HepG2 (cell line): ENCODE measurements at regions not wholly inside any gene's neighbourhood (a gene's known extent, or its start where the extent isn't known, plus 50 kb on each side); places are given as distances from the start of the nearest gene placed in this dataset.

ENCODE experiments used
- ATAC-seq: fragments of 200-7000 bp; cut with Tn5 transposase; 3 replicates; pipeline ENCODE4 v1.9.1; 2020; ENCODE audit warnings: mild to moderate bottlenecking, moderate library complexity
- BruUV-seq: library from RNA; stranded (reverse); fragments of 400-500 nt; replicated peaks from 2 replicates; lab custom pipeline; 2021; lab: Mats Ljungman, UMichigan
- CTCF ChIA-PET: fragments of 300-600 bp; formaldehyde crosslinking; extraction: SDS; loops from one replicate; lab custom pipeline; 2021; ENCODE audit warnings: low total read pairs, inconsistent platforms, low intra/inter-chr PET ratio; lab: Yijun Ruan, JAX
- POLR2A ChIA-PET: fragments of 350-600 bp; sonication (Branson Sonifier 250); formaldehyde crosslinking; loops from one replicate; lab custom pipeline; 2020; ENCODE audit warnings: antibody characterized with exemption, inconsistent platforms; lab: Yijun Ruan, JAX
- DNase-seq: peaks from one replicate; pipeline ENCODE4 v3.0.0-alpha.2; 2015; ENCODE audit warnings: low spot score
- FAIRE-seq: peaks from 3 replicates; lab custom pipeline; 2011; peaks lifted over from hg19 to GRCh38; lab: Jason Lieb, UNC
- H2AFZ ChIP-seq: one replicate; pipeline ENCODE4 v1.6.1; 2011; ENCODE audit warnings: low read length, inconsistent platforms
- H3K27ac ChIP-seq: fragments of 300-600 bp; 3 replicates; pipeline ENCODE4 v1.8.0; 2011; ENCODE audit warnings: mixed run types, mild to moderate bottlenecking, mixed read lengths, low read length, inconsistent platforms; ENCODE audit not compliant: insufficient read depth; ENCODE audit errors: extremely low read length
- H3K27me3 ChIP-seq, 2 experiments: fragments of 200-600 bp in 1 of 2; 2 replicates in 1 of 2; 3 replicates in 1 of 2; pipeline versions ENCODE4 v1.6.0 to v1.8.0; 2011; ENCODE audit warnings: low read length in 2 of 2, mild to moderate bottlenecking in 2 of 2, moderate library complexity in 2 of 2, inconsistent platforms in 1 of 2; ENCODE audit not compliant: insufficient read depth in 2 of 2, control insufficient read depth in 1 of 2
- H3K36me3 ChIP-seq, 2 experiments: fragments of 200-600 bp in 1 of 2; replicated peaks in 1 of 2; 2 replicates in 1 of 2; 3 replicates in 1 of 2; pipeline versions ENCODE4 v1.5.1 to v1.8.0; 2011; ENCODE audit warnings: low read length in 2 of 2, inconsistent platforms in 1 of 2; ENCODE audit not compliant: insufficient read depth in 2 of 2, control insufficient read depth in 1 of 2
- H3K4me1 ChIP-seq: 2 replicates; pipeline ENCODE4 v1.5.1; 2012; ENCODE audit warnings: low read length, inconsistent platforms; ENCODE audit not compliant: insufficient read depth
- H3K4me2 ChIP-seq: 2 replicates; pipeline ENCODE4 v1.6.0; 2011; ENCODE audit warnings: low read depth, low read length, inconsistent platforms
- H3K4me3 ChIP-seq, 3 experiments: fragments of 200-600 bp in 1 of 3; sonication (generic), shearing (Covaris generic) in 1 of 3; replicated peaks in 1 of 3; 2 replicates each; pipeline ENCODE4 v1.5.1; 2011 to 2016; ENCODE audit warnings: low read length in 3 of 3, inconsistent platforms in 2 of 3, low read depth in 2 of 3, mild to moderate bottlenecking in 2 of 3, control low read depth in 1 of 3, mixed read lengths in 1 of 3; ENCODE audit not compliant: insufficient read depth in 1 of 3
- H3K79me2 ChIP-seq: one replicate; pipeline ENCODE4 v1.6.1; 2011; ENCODE audit warnings: low read length, inconsistent platforms; ENCODE audit not compliant: insufficient read depth
- H3K9ac ChIP-seq: 2 replicates; pipeline ENCODE4 v1.6.0; 2011; ENCODE audit warnings: mild to moderate bottlenecking, low read depth, low read length, inconsistent platforms; ENCODE audit not compliant: insufficient read depth
- H3K9me3 ChIP-seq: 2 replicates; pipeline ENCODE4 v1.5.1; 2012; ENCODE audit warnings: mild to moderate bottlenecking, low read length
- H4K20me1 ChIP-seq: 2 replicates; pipeline ENCODE4 v1.6.0; 2011; ENCODE audit warnings: inconsistent platforms, mild to moderate bottlenecking, low read length, moderate library complexity; ENCODE audit not compliant: insufficient read depth
- DNMT3B ChIP-seq: conservative IDR thresholded peaks from 2 replicates; pipeline ENCODE4 v1.6.1; 2016; ENCODE audit warnings: missing biosample characterization, control low read depth
- FOXA1 ChIP-seq, 2 experiments: fragments of 450-650 bp in 1 of 2; sonication (generic) in 1 of 2; formaldehyde crosslinking in 1 of 2; IDR thresholded peaks; 2 replicates each; pipeline versions ENCODE4 v1.4.0 to v1.6.1; 2016 to 2020; ENCODE audit warnings: missing genetic modification reagents in 1 of 2
- GZF1 ChIP-seq: sonication (generic); formaldehyde crosslinking; IDR thresholded peaks from 2 replicates; pipeline ENCODE4 v1.5.1; 2020; ENCODE audit warnings: mild to moderate bottlenecking, missing genetic modification reagents
- NR2F1 ChIP-seq, 2 experiments: fragments of 450-650 bp in 1 of 2; formaldehyde crosslinking in 1 of 2; IDR thresholded peaks; 2 replicates each; pipeline versions ENCODE4 v1.5.0 to v1.6.1; 2016 to 2020; ENCODE audit warnings: mild to moderate bottlenecking in 1 of 2, missing compliant biosample characterization in 1 of 2, missing genetic modification reagents in 1 of 2, moderate library complexity in 1 of 2
- SATB2 ChIP-seq: sonication (generic); formaldehyde crosslinking; IDR thresholded peaks from 2 replicates; pipeline ENCODE4 v1.5.0; 2020; ENCODE audit warnings: missing genetic modification reagents
- TEAD3 ChIP-seq: optimal IDR thresholded peaks from 2 replicates; pipeline ENCODE3; 2016; ENCODE audit warnings: borderline replicate concordance
- TERF1 ChIP-seq: sonication (generic); formaldehyde crosslinking; IDR thresholded peaks from 2 replicates; pipeline ENCODE4 v1.8.0; 2022; ENCODE audit warnings: mild to moderate bottlenecking, missing genetic modification reagents, moderate library complexity
- ZBTB1 ChIP-seq: sonication (generic); formaldehyde crosslinking; IDR thresholded peaks from 2 replicates; pipeline ENCODE4 v1.4.0; 2020; ENCODE audit warnings: missing genetic modification reagents, borderline replicate concordance
- ZFP82 ChIP-seq: sonication (generic); formaldehyde crosslinking; IDR thresholded peaks from 2 replicates; pipeline ENCODE4 v1.5.1; 2020; ENCODE audit warnings: mild to moderate bottlenecking, missing genetic modification reagents, borderline replicate concordance
- ZNF317 ChIP-seq: sonication (generic); formaldehyde crosslinking; IDR thresholded peaks from 2 replicates; pipeline ENCODE4 v1.5.0; 2020; ENCODE audit warnings: mild to moderate bottlenecking, missing genetic modification reagents
- ZNF569 ChIP-seq: sonication (generic); formaldehyde crosslinking; IDR thresholded peaks from 2 replicates; pipeline ENCODE4 v1.5.0; 2020; ENCODE audit warnings: mild to moderate bottlenecking, missing genetic modification reagents, moderate library complexity, borderline replicate concordance
- ZNF619 ChIP-seq: sonication (generic); formaldehyde crosslinking; IDR thresholded peaks from 2 replicates; pipeline ENCODE4 v1.4.0; 2020; ENCODE audit warnings: mild to moderate bottlenecking, missing genetic modification reagents
- ZNF670 ChIP-seq: sonication (generic); formaldehyde crosslinking; IDR thresholded peaks from 2 replicates; pipeline ENCODE4 v1.8.0; 2022; ENCODE audit warnings: mild to moderate bottlenecking, missing genetic modification reagents, borderline replicate concordance
- ZNF674 ChIP-seq: sonication (generic); formaldehyde crosslinking; IDR thresholded peaks from 2 replicates; pipeline ENCODE4 v1.5.0; 2020; ENCODE audit warnings: low read depth, mild to moderate bottlenecking, missing genetic modification reagents
- ZZZ3 ChIP-seq: sonication (generic); formaldehyde crosslinking; IDR thresholded peaks from 2 replicates; pipeline ENCODE4 v1.4.0; 2020; ENCODE audit warnings: missing genetic modification reagents, mild to moderate bottlenecking, borderline replicate concordance
- WGBS: methylation state at CpG from one replicate; pipeline ENCODE4 v1.1.6; 2017; ENCODE audit warnings: low lambda C conversion rate; 5-methylcytosine and 5-hydroxymethylcytosine counted together
- in situ Hi-C: cut with HindIII; loops from 2 replicates; pipeline ENCODE4 v1.10.0; 2017; ENCODE audit warnings: low pct_unique_long_range_greater_than_20kb; ENCODE audit not compliant: extremely low pct_ligation_motif_present
- intact Hi-C: fragments of 100-400 bp; cut with micrococcal nuclease; formaldehyde crosslinking; loops from one replicate; pipeline ENCODE4 v1.10.0; 2022; ENCODE audit not compliant: unreplicated experiment
- TF ChIP-seq, protein P1 (sequence below): IDR thresholded peaks from 2 replicates; pipeline ENCODE4 v1.6.1; 2016

DNA sequence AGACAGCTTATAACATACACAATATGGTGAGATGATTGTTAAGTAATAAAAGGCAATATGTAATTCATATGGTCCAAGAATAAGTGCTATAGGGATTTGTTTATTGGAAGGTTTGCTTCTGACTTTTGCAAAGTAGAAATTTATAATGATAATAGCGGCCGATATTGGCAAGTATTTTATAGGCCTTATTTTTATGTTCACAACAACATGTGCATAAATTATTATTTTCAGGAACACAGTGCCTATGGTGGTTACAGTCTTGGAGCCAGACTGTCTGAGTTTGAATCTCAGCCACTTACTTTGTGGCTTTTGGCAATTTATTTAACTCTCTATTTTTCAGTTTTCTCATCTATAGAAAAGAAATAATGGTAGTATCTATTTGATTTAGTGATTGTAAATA, 607.5 kb downstream of the USP25 start (continued):
- TF ChIP-seq SATB2 (CRISPR knock-in tag): no peak
- no peak for TF ChIP-seq ZNF674

- ChIA-PET POLR2A (no interaction called here), CTCF (no interaction called here)
- H3K4me3 ChIP-seq: no peak overlapping the region
- H3K4me2 ChIP-seq: no peak overlapping the region
- no peaks in the 10 kb centered on the region for H3K9me3 ChIP-seq
- no peaks in the 10 kb centered on the region for H3K79me2 ChIP-seq
- no peak overlapping the region for H3K27ac ChIP-seq
- WGBS: 0% methylated on average over 1 of the region's 1 CpG
- ATAC-seq: no peak
- no peak overlapping the region for H2AFZ ChIP-seq
- FAIRE-seq: no peak
- H3K9ac ChIP-seq: no peak overlapping the region
- in situ Hi-C loops: loop anchor here (25.0 kb wide), 1 partner anchor 456 kb away; no protein-coding TSS in a partner anchor
- intact Hi-C loops: no loop called here
- no peaks in the 10 kb centered on the region for H3K27me3 ChIP-seq
- H3K36me3 ChIP-seq: no peaks in the 10 kb centered on the region
- BruUV-seq: no TSS peak
- TF ChIP-seq NR2F1 (CRISPR knock-in tag; IDR thresholded peaks at IDR 0.05): no peak
- TF ChIP-seq DNMT3B (CRISPR knock-in tag): no peak
- TF ChIP-seq ZNF569 (CRISPR knock-in tag): no peak
- no peak for TF ChIP-seq ZZZ3 (CRISPR knock-in tag)
- DNase-seq: no peak
- no peaks in the 10 kb centered on the region for H3K4me1 ChIP-seq
- no peaks in the 10 kb centered on the region for H4K20me1 ChIP-seq
These were observed 613.1 kb downstream of the USP25 start for GRCh38 chr21:16342932-16343331.

DNA sequence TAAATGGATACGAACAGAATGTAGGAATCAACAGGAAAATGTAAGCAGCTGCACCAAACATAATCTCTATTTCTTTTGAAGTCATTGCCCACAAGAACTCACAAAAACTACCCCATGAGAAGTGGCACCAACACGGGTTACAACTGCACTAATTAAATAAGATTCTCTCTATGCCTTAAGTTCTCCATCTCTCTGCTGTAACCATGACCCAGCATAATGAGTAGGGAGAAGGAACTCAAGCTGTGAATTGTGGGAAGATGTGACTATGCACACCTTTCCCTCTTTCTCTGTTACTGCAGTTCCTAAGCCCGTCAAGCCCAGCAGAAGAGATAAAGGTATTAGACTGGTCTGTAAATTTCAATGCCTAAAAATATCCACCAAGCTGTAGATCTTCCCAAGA, 614.0 kb downstream of the USP25 start:
- Histone ChIP-seq H3K4me3 (no peak overlapping the region), H3K27me3 (no peaks in the 10 kb centered on the region), H3K9ac (no peak overlapping the region), H3K79me2 (no peaks in the 10 kb centered on the region), H2AFZ (no peak overlapping the region), H4K20me1 (no peaks in the 10 kb centered on the region), H3K9me3 (no peaks in the 10 kb centered on the region), H3K36me3 (no peaks in the 10 kb centered on the region), H3K4me2 (no peak overlapping the region), H3K27ac (no peak overlapping the region), H3K4me1 (no peaks in the 10 kb centered on the region)
- ChIA-PET POLR2A (no interaction called here), CTCF (no interaction called here)
- WGBS: 3% methylated on average over 3 of the region's 3 CpGs
- in situ Hi-C loops: loop anchor here (25.0 kb wide), 1 partner anchor 456 kb away; no protein-coding TSS in a partner anchor
- intact Hi-C loops: no loop called here
- DNase-seq (no peak), FAIRE-seq (no peak), ATAC-seq (no peak)
- no TSS peak for BruUV-seq
- TF ChIP-seq ZFP82: no peak
- TF ChIP-seq, protein P1, sequence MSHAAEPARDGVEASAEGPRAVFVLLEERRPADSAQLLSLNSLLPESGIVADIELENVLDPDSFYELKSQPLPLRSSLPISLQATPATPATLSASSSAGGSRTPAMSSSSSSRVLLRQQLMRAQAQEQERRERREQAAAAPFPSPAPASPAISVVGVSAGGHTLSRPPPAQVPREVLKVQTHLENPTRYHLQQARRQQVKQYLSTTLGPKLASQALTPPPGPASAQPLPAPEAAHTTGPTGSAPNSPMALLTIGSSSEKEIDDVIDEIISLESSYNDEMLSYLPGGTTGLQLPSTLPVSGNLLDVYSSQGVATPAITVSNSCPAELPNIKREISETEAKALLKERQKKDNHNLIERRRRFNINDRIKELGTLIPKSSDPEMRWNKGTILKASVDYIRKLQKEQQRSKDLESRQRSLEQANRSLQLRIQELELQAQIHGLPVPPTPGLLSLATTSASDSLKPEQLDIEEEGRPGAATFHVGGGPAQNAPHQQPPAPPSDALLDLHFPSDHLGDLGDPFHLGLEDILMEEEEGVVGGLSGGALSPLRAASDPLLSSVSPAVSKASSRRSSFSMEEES (CRISPR knock-in tag): no peak
- TF ChIP-seq ZNF317 (CRISPR knock-in tag): no peak
- no peak for TF ChIP-seq ZNF619 (CRISPR knock-in tag)
- TF ChIP-seq ZBTB1 (CRISPR knock-in tag): no peak
- TF ChIP-seq GZF1: no peak
- no peak for TF ChIP-seq TERF1 (CRISPR knock-in tag)
- no peak for TF ChIP-seq FOXA1 (IDR thresholded peaks at IDR 0.05)
- no peak for TF ChIP-seq FOXA1 (CRISPR knock-in tag; IDR thresholded peaks at IDR 0.05)
- TF ChIP-seq ZNF569 (CRISPR knock-in tag): no peak
- no peak for TF ChIP-seq TEAD3 (CRISPR knock-in tag)
- TF ChIP-seq ZNF670 (CRISPR knock-in tag): no peak
